ENCODE measurements at regions not wholly inside any gene's neighbourhood (a gene's known extent, or its start where the extent isn't known, plus 50 kb on each side); places are given as distances from the start of the nearest gene placed in this dataset.
A peak's percentile ranks its signal among the peaks of the same experiment; 100 is the strongest.
"Not testable (repeated sequence)": the region's sequence is repeated elsewhere in the genome, so short reads cannot be mapped to it uniquely, and the experiment has no call there.

- Histone ChIP-seq H3K9ac (no peak overlapping the region), H4K20me1 (no peaks in the 10 kb centered on the region), H3K27ac (no peak overlapping the region), H3K27me3 (no peaks in the 10 kb centered on the region), H3K9me3 (replicated peaks in 1 of 11) (no peaks in the 10 kb centered on the region), H3K36me3 (no peaks in the 10 kb centered on the region), H3K4me1 (no peaks in the 10 kb centered on the region; a peak in 4 of 20 replicates), H3K4me3 (no peak overlapping the region), H3K4me2 (no peak overlapping the region)
- no peak for TF ChIP-seq Cebpa-rat (IDR thresholded peaks at IDR 0.05)
These were observed 87.1 kb downstream of the FZD1 start for GRCh38 chr7:91351374-91351773.

- no peak overlapping the region for H3K4me3 ChIP-seq
- no peaks in the 10 kb centered on the region for H3K36me3 ChIP-seq
- no peak overlapping the region for H3K4me2 ChIP-seq
- no peak for TF ChIP-seq Cebpa-rat (IDR thresholded peaks at IDR 0.05)
- H3K27me3 ChIP-seq: no peaks in the 10 kb centered on the region
- no peaks in the 10 kb centered on the region for H3K9me3 ChIP-seq (replicated peaks in 1 of 11)
- no peak overlapping the region for H3K9ac ChIP-seq
- H3K27ac ChIP-seq: no peak overlapping the region
- no peaks in the 10 kb centered on the region; a peak in 3 of 20 replicates for H3K4me1 ChIP-seq
- H4K20me1 ChIP-seq: no peaks in the 10 kb centered on the region
These were observed 87.9 kb downstream of the FZD1 start for GRCh38 chr7:91352091-91352490.

GRCh38 chr7:91353848-91354247 is 89.6 kb downstream of the FZD1 start:
- H3K4me1 ChIP-seq: no peaks in the 10 kb centered on the region; a peak in 3 of 20 replicates
- no peaks in the 10 kb centered on the region for H3K36me3 ChIP-seq
- no peak overlapping the region for H3K9ac ChIP-seq
- H3K27me3 ChIP-seq: no peaks in the 10 kb centered on the region
- H3K4me2 ChIP-seq: no peak overlapping the region
- H3K4me3 ChIP-seq: no peak overlapping the region
- no peaks in the 10 kb centered on the region for H4K20me1 ChIP-seq
- no peak overlapping the region for H3K27ac ChIP-seq
- H3K9me3 ChIP-seq (replicated peaks in 1 of 11): no peaks in the 10 kb centered on the region
- no peak for TF ChIP-seq Cebpa-rat (IDR thresholded peaks at IDR 0.05)

GRCh38 chr7:91355695-91356435 is 91.6 kb downstream of the FZD1 start:
- H3K9ac ChIP-seq: no peak overlapping the region
- H3K4me2 ChIP-seq: 0 out of 22 replicates have a peak overlapping the region, but pooled peaks of 1 of the 11 experiments have one; percentile 12
- TF ChIP-seq Cebpa-rat (IDR thresholded peaks at IDR 0.05): no peak
- no peaks in the 10 kb centered on the region; a peak in 3 of 20 replicates for H3K4me1 ChIP-seq
- no peaks in the 10 kb centered on the region for H4K20me1 ChIP-seq
- H3K27ac ChIP-seq: no peak overlapping the region
- H3K27me3 ChIP-seq: no peaks in the 10 kb centered on the region
- H3K36me3 ChIP-seq: no peaks in the 10 kb centered on the region
- H3K9me3 ChIP-seq (replicated peaks in 1 of 11): no peaks in the 10 kb centered on the region
- no peak overlapping the region for H3K4me3 ChIP-seq

GRCh38 chr7:91356915-91357314 is 92.7 kb downstream of the FZD1 start:
- no peak for TF ChIP-seq Cebpa-rat (IDR thresholded peaks at IDR 0.05)
- no peak overlapping the region for H3K4me2 ChIP-seq
- no peak overlapping the region for H3K4me3 ChIP-seq
- H3K4me1 ChIP-seq: no peaks in the 10 kb centered on the region; a peak in 2 of 20 replicates
- H3K9me3 ChIP-seq (replicated peaks in 1 of 11): no peaks in the 10 kb centered on the region
- no peaks in the 10 kb centered on the region for H3K27me3 ChIP-seq
- no peak overlapping the region for H3K27ac ChIP-seq
- no peak overlapping the region for H3K9ac ChIP-seq
- H4K20me1 ChIP-seq: no peaks in the 10 kb centered on the region
- H3K36me3 ChIP-seq: no peaks in the 10 kb centered on the region

GRCh38 chr7:91357379-91357778 is 93.1 kb downstream of the FZD1 start:
- no peaks in the 10 kb centered on the region; a peak in 2 of 20 replicates for H3K4me1 ChIP-seq
- H4K20me1 ChIP-seq: no peaks in the 10 kb centered on the region
- no peaks in the 10 kb centered on the region for H3K9me3 ChIP-seq (replicated peaks in 1 of 11)
- H3K4me3 ChIP-seq: no peak overlapping the region
- H3K9ac ChIP-seq: no peak overlapping the region
- no peak overlapping the region for H3K27ac ChIP-seq
- no peaks in the 10 kb centered on the region for H3K27me3 ChIP-seq
- TF ChIP-seq Cebpa-rat (IDR thresholded peaks at IDR 0.05): no peak
- no peak overlapping the region for H3K4me2 ChIP-seq
- H3K36me3 ChIP-seq: no peaks in the 10 kb centered on the region

GRCh38 chr7:91357901-91358300 is 93.7 kb downstream of the FZD1 start:
- no peak for TF ChIP-seq Cebpa-rat (IDR thresholded peaks at IDR 0.05)
- no peak overlapping the region for H3K27ac ChIP-seq
- no peaks in the 10 kb centered on the region for H3K36me3 ChIP-seq
- H3K27me3 ChIP-seq: no peaks in the 10 kb centered on the region
- H3K4me2 ChIP-seq: no peak overlapping the region
- no peak overlapping the region for H3K9ac ChIP-seq
- no peaks in the 10 kb centered on the region for H3K9me3 ChIP-seq (replicated peaks in 1 of 11)
- no peak overlapping the region for H3K4me3 ChIP-seq
- H3K4me1 ChIP-seq: no peaks in the 10 kb centered on the region; a peak in 2 of 20 replicates
- no peaks in the 10 kb centered on the region for H4K20me1 ChIP-seq

- H3K36me3 ChIP-seq: no peaks in the 10 kb centered on the region
- no peak overlapping the region for H3K4me2 ChIP-seq
- H3K4me1 ChIP-seq: no peaks in the 10 kb centered on the region; a peak in 2 of 20 replicates
- no peak overlapping the region for H3K4me3 ChIP-seq
- H3K9ac ChIP-seq: no peak overlapping the region
- H3K27ac ChIP-seq: no peak overlapping the region
- H4K20me1 ChIP-seq: no peaks in the 10 kb centered on the region
- TF ChIP-seq Cebpa-rat (IDR thresholded peaks at IDR 0.05): no peak
- no peaks in the 10 kb centered on the region for H3K9me3 ChIP-seq (replicated peaks in 1 of 11)
- no peaks in the 10 kb centered on the region for H3K27me3 ChIP-seq
These were observed 94.1 kb downstream of the FZD1 start for GRCh38 chr7:91358303-91358702.

- H3K4me2 ChIP-seq; H3K4me3 ChIP-seq; H3K9me3 ChIP-seq (replicated peaks in 1 of 11); H4K20me1 ChIP-seq; H3K36me3 ChIP-seq; H3K27ac ChIP-seq; H3K27me3 ChIP-seq; H3K9ac ChIP-seq: not testable (repeated sequence)
- H3K4me1 ChIP-seq: peaks cover 0 to 15% (median 0%) of the 10 kb centered on the region in 10 experiments; a peak in 5 of 20 replicates
These were observed 100.9 kb downstream of the FZD1 start for GRCh38 chr7:91365097-91365496.

- H3K27ac ChIP-seq: no peak overlapping the region
- peaks cover 0 to 21% (median 0%) of the 10 kb centered on the region in 10 experiments; a peak in 6 of 20 replicates for H3K4me1 ChIP-seq
- no peaks in the 10 kb centered on the region for H3K27me3 ChIP-seq
- no peaks in the 10 kb centered on the region for H3K9me3 ChIP-seq (replicated peaks in 1 of 11)
- no peaks in the 10 kb centered on the region for H3K36me3 ChIP-seq
- no peak for TF ChIP-seq Cebpa-rat (IDR thresholded peaks at IDR 0.05)
- no peaks in the 10 kb centered on the region for H4K20me1 ChIP-seq
- no peak overlapping the region for H3K4me3 ChIP-seq
- no peak overlapping the region for H3K9ac ChIP-seq
- no peak overlapping the region for H3K4me2 ChIP-seq
These were observed 101.9 kb downstream of the FZD1 start for GRCh38 chr7:91366091-91366490.

All from BLaER1 treated with 17β-estradiol and CSF1 and Interleukin-3, amounts not matched to agents 10 nM and 100 nM (cell line).